ENCODE measurements at regions not wholly inside any gene's neighbourhood (a gene's known extent, or its start where the extent isn't known, plus 50 kb on each side); places are given as distances from the start of the nearest gene placed in this dataset.

DNA sequence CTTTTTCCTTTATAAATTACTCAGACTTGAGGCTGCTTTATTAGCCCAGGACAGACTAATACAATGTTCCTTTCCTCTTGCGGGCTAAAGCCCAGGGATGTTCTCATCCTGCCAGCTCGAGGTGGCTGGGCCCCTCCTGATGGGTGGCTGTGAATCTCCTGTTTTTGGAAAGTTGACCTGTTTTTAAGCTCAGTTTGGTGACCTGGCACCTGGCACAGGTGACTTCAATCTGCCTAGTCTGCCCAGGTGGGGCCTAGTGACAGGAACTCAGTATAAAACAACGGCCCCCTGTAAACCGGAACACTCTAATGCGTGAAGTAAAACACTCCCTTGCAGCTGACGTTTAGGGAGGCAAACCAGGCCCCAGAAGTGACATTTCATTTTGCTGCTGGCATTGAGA lies 92.7 kb upstream of the SNTG2 start:
- no peak overlapping the region for H2BK5ac ChIP-seq (ENCODE audit: low read depth, low read length, poor library complexity, severe bottlenecking)
- no peak for DNase-seq
- H2AK5ac ChIP-seq (ENCODE audit: low read length, severe bottlenecking) = no peak overlapping the region
- H3K27ac ChIP-seq (ENCODE audit: low read length, poor library complexity, severe bottlenecking) = no peak overlapping the region
- H4K91ac ChIP-seq (ENCODE audit: low read length) = no peak overlapping the region
- no peak overlapping the region for H3K18ac ChIP-seq (ENCODE audit: low read depth in 1 of 2, low read length in 2 of 2)
- no peak overlapping the region for H3K4me2 ChIP-seq (ENCODE audit: low read length, poor library complexity, severe bottlenecking)
- no peaks in the 10 kb centered on the region for H3K79me1 ChIP-seq (replicated peaks; ENCODE audit: low read length, poor library complexity, severe bottlenecking)
- no peak overlapping the region for H3K9ac ChIP-seq (ENCODE audit: low read length)
- H4K8ac ChIP-seq (ENCODE audit: low read length) = no peak overlapping the region
- no peak overlapping the region for H3K23ac ChIP-seq (ENCODE audit: low read length in 2 of 2)
- no peak overlapping the region for H3K14ac ChIP-seq (ENCODE audit: low read length in 2 of 2)
- no peak overlapping the region for H3K4ac ChIP-seq (ENCODE audit: low read depth in 1 of 2, low read length in 2 of 2)
- WGBS = 45% methylated on average over 6 of the region's 6 CpGs
- no peak overlapping the region for H2BK12ac ChIP-seq (ENCODE audit: low read length in 2 of 2)
- peaks cover 2% of the 10 kb centered on the region for H3K4me1 ChIP-seq (ENCODE audit: control insufficient read depth, insufficient read depth, low read depth, low read length)
- H2AFZ ChIP-seq (ENCODE audit: low read depth, low read length) = no peak overlapping the region
- H3K9me3 ChIP-seq (ENCODE audit: control insufficient read depth, low read length) = no peaks in the 10 kb centered on the region
- H3K4me3 ChIP-seq (ENCODE audit: insufficient read depth in 1 of 2, low read depth in 1 of 2, low read length in 2 of 2) = no peak overlapping the region
- peaks cover 4 to 77% of the 10 kb centered on the region in 2 experiments for H3K27me3 ChIP-seq (ENCODE audit: control insufficient read depth in 1 of 2, insufficient read depth in 1 of 2, low read length in 2 of 2)
- no peak overlapping the region for H2BK120ac ChIP-seq (ENCODE audit: low read depth, low read length)
- H2BK15ac ChIP-seq (ENCODE audit: low read depth, poor library complexity, severe bottlenecking) = no peak overlapping the region
- no peaks in the 10 kb centered on the region for H3K36me3 ChIP-seq (ENCODE audit: control insufficient read depth in 1 of 2, insufficient read depth in 2 of 2, low read depth in 1 of 2, low read length in 2 of 2)

DNA sequence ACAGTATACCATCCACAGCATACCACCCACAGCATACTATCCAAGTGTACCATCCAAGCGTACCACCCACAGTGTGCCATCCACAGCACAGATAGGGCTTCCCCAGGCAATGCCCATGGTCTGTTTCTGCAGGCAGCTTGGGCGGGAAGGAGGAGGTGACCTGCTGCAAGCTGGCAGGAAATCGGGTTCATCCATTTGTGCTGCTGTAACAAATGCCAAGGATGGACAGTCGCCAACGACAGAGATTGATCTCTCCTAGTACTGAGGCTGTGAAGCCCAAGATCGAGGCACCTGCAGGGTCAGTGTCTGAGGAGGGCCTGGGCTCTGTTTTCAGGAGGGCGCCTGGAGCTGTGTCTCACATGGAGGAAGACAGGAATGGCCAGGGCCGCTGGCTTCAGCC lies 93.6 kb upstream of the SNTG2 start:
- Histone ChIP-seq H4K8ac (ENCODE audit: low read length) (no peak overlapping the region), H4K91ac (ENCODE audit: low read length) (no peak overlapping the region), H3K79me1 (replicated peaks; ENCODE audit: low read length, poor library complexity, severe bottlenecking) (no peaks in the 10 kb centered on the region), H2BK120ac (ENCODE audit: low read depth, low read length) (no peak overlapping the region), H3K14ac (ENCODE audit: low read length in 2 of 2) (no peak overlapping the region), H3K23ac (ENCODE audit: low read length in 2 of 2) (no peak overlapping the region), H3K4ac (ENCODE audit: low read depth in 1 of 2, low read length in 2 of 2) (no peak overlapping the region), H3K27me3 (ENCODE audit: control insufficient read depth in 1 of 2, insufficient read depth in 1 of 2, low read length in 2 of 2) (peaks cover under 1 to 70% of the 10 kb centered on the region in 2 experiments), H3K18ac (ENCODE audit: low read depth in 1 of 2, low read length in 2 of 2) (no peak overlapping the region), H2AK5ac (ENCODE audit: low read length, severe bottlenecking) (no peak overlapping the region), H3K4me2 (ENCODE audit: low read length, poor library complexity, severe bottlenecking) (no peak overlapping the region), H3K9me3 (ENCODE audit: control insufficient read depth, low read length) (no peaks in the 10 kb centered on the region), H3K36me3 (ENCODE audit: control insufficient read depth in 1 of 2, insufficient read depth in 2 of 2, low read depth in 1 of 2, low read length in 2 of 2) (no peaks in the 10 kb centered on the region), H3K27ac (ENCODE audit: low read length, poor library complexity, severe bottlenecking) (no peak overlapping the region), H3K4me3 (ENCODE audit: insufficient read depth in 1 of 2, low read depth in 1 of 2, low read length in 2 of 2) (no peak overlapping the region), H2BK15ac (ENCODE audit: low read depth, poor library complexity, severe bottlenecking) (no peak overlapping the region), H2BK5ac (ENCODE audit: low read depth, low read length, poor library complexity, severe bottlenecking) (no peak overlapping the region), H2BK12ac (ENCODE audit: low read length in 2 of 2) (no peak overlapping the region), H3K9ac (ENCODE audit: low read length) (no peak overlapping the region), H2AFZ (ENCODE audit: low read depth, low read length) (no peak overlapping the region), H3K4me1 (ENCODE audit: control insufficient read depth, insufficient read depth, low read depth, low read length) (peaks cover 2% of the 10 kb centered on the region)
- 87% methylated on average over 8 of the region's 8 CpGs for WGBS
- no peak for DNase-seq

DNA sequence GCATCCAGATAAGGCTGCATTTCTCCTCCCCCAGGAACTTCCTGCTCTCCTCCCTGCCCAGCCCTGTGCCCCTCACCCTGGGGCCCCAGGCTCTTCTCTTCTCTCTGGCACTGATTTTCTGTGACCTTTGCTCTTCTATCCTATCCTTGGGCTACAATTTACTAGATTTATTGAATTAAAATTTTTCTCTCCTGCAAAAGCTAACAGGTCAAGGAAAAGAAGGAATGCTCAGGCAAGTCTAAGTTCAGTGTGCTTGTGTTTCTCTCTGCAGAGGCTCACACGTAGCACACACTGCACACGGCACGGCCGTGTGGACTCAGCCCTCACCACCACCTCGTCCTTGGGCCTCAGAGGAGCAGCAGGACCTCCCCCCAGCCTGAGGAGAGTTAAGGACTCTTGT lies 94.2 kb upstream of the SNTG2 start:
- no peak for DNase-seq
- 43% methylated on average over 5 of the region's 5 CpGs for WGBS
- Histone ChIP-seq H2AK5ac (ENCODE audit: low read length, severe bottlenecking) (no peak overlapping the region), H4K8ac (ENCODE audit: low read length) (no peak overlapping the region), H3K27ac (ENCODE audit: low read length, poor library complexity, severe bottlenecking) (no peak overlapping the region), H3K9me3 (ENCODE audit: control insufficient read depth, low read length) (no peaks in the 10 kb centered on the region), H3K4me2 (ENCODE audit: low read length, poor library complexity, severe bottlenecking) (no peak overlapping the region), H3K27me3 (ENCODE audit: control insufficient read depth in 1 of 2, insufficient read depth in 1 of 2, low read length in 2 of 2) (peaks cover 0 to 64% of the 10 kb centered on the region in 2 experiments), H3K4ac (ENCODE audit: low read depth in 1 of 2, low read length in 2 of 2) (no peak overlapping the region), H3K14ac (ENCODE audit: low read length in 2 of 2) (no peak overlapping the region), H3K4me3 (ENCODE audit: insufficient read depth in 1 of 2, low read depth in 1 of 2, low read length in 2 of 2) (no peak overlapping the region), H3K23ac (ENCODE audit: low read length in 2 of 2) (no peak overlapping the region), H3K79me1 (replicated peaks; ENCODE audit: low read length, poor library complexity, severe bottlenecking) (no peaks in the 10 kb centered on the region), H3K4me1 (ENCODE audit: control insufficient read depth, insufficient read depth, low read depth, low read length) (peaks cover 2% of the 10 kb centered on the region), H2BK15ac (ENCODE audit: low read depth, poor library complexity, severe bottlenecking) (no peak overlapping the region), H2BK120ac (ENCODE audit: low read depth, low read length) (no peak overlapping the region), H2BK12ac (ENCODE audit: low read length in 2 of 2) (no peak overlapping the region), H2BK5ac (ENCODE audit: low read depth, low read length, poor library complexity, severe bottlenecking) (no peak overlapping the region), H4K91ac (ENCODE audit: low read length) (no peak overlapping the region), H3K18ac (ENCODE audit: low read depth in 1 of 2, low read length in 2 of 2) (no peak overlapping the region), H3K9ac (ENCODE audit: low read length) (no peak overlapping the region), H3K36me3 (ENCODE audit: control insufficient read depth in 1 of 2, insufficient read depth in 2 of 2, low read depth in 1 of 2, low read length in 2 of 2) (no peaks in the 10 kb centered on the region), H2AFZ (ENCODE audit: low read depth, low read length) (no peak overlapping the region)

DNA sequence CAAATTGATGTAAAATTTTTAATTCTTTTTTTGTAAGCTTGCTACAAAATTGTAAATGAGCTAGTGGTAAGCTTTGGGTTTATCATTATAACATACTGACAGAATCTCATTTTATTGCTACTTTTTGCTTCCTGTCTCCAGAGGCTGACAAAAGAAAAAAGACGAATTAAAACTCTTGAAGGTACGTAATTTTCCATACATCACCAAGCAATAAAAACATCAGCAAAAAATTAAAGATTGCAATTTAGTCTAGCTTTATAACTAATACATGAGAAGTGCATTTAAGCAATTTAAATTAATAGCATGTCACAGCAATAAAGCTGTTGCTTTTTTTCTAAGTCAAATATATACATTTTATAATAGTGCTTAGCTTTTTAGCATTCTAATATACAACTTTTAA lies 94.6 kb upstream of the SNTG2 start:
- Histone ChIP-seq H2BK15ac (ENCODE audit: low read depth, poor library complexity, severe bottlenecking) (no peak overlapping the region), H3K18ac (ENCODE audit: low read depth in 1 of 2, low read length in 2 of 2) (no peak overlapping the region), H3K9ac (ENCODE audit: low read length) (no peak overlapping the region), H3K4me2 (ENCODE audit: low read length, poor library complexity, severe bottlenecking) (no peak overlapping the region), H2BK12ac (ENCODE audit: low read length in 2 of 2) (no peak overlapping the region), H2BK120ac (ENCODE audit: low read depth, low read length) (no peak overlapping the region), H3K14ac (ENCODE audit: low read length in 2 of 2) (no peak overlapping the region), H3K27ac (ENCODE audit: low read length, poor library complexity, severe bottlenecking) (no peak overlapping the region), H2AK5ac (ENCODE audit: low read length, severe bottlenecking) (no peak overlapping the region), H2AFZ (ENCODE audit: low read depth, low read length) (no peak overlapping the region), H3K4me3 (ENCODE audit: insufficient read depth in 1 of 2, low read depth in 1 of 2, low read length in 2 of 2) (no peak overlapping the region), H3K9me3 (ENCODE audit: control insufficient read depth, low read length) (no peaks in the 10 kb centered on the region), H3K23ac (ENCODE audit: low read length in 2 of 2) (no peak overlapping the region), H3K79me1 (replicated peaks; ENCODE audit: low read length, poor library complexity, severe bottlenecking) (no peaks in the 10 kb centered on the region), H3K36me3 (ENCODE audit: control insufficient read depth in 1 of 2, insufficient read depth in 2 of 2, low read depth in 1 of 2, low read length in 2 of 2) (no peaks in the 10 kb centered on the region), H2BK5ac (ENCODE audit: low read depth, low read length, poor library complexity, severe bottlenecking) (no peak overlapping the region), H4K91ac (ENCODE audit: low read length) (no peak overlapping the region), H3K4me1 (ENCODE audit: control insufficient read depth, insufficient read depth, low read depth, low read length) (peaks cover 2% of the 10 kb centered on the region), H3K4ac (ENCODE audit: low read depth in 1 of 2, low read length in 2 of 2) (no peak overlapping the region), H3K27me3 (ENCODE audit: control insufficient read depth in 1 of 2, insufficient read depth in 1 of 2, low read length in 2 of 2) (peaks cover 0 to 63% of the 10 kb centered on the region in 2 experiments), H4K8ac (ENCODE audit: low read length) (no peak overlapping the region)
- no CpG with 5 or more reads among the region's 2 CpGs for WGBS
- no peak for DNase-seq

Data from mesenchymal stem cell (in vitro differentiated cells and primary cell).